ENCODE measurements at regions not wholly inside any gene's neighbourhood (a gene's known extent, or its start where the extent isn't known, plus 50 kb on each side); places are given as distances from the start of the nearest gene placed in this dataset.

- no peak for DNase-seq (ENCODE audit: low read depth)
- no peak for TF ChIP-seq CTCF (IDR thresholded peaks at IDR 0.05; ENCODE audit: insufficient read depth, low read length, poor library complexity, severe bottlenecking)
- Histone ChIP-seq H3K4me3 (ENCODE audit: low read depth, low read length) (no peak overlapping the region), H3K36me3 (ENCODE audit: control insufficient read depth, insufficient read depth, low read length) (no peaks in the 10 kb centered on the region), H3K27me3 (ENCODE audit: control insufficient read depth, insufficient read depth, low read length) (peaks cover 4% of the 10 kb centered on the region)
Observed at GRCh38 chr2:45259547-45260160, 250.4 kb upstream of the SIX2 start.

- H3K27me3 ChIP-seq (ENCODE audit: control insufficient read depth, insufficient read depth, low read length), result peaks cover 4% of the 10 kb centered on the region
- DNase-seq (ENCODE audit: low read depth), result no peak
- H3K4me3 ChIP-seq (ENCODE audit: low read depth, low read length), result no peak overlapping the region
- no peak for TF ChIP-seq CTCF (IDR thresholded peaks at IDR 0.05; ENCODE audit: insufficient read depth, low read length, poor library complexity, severe bottlenecking)
- H3K36me3 ChIP-seq (ENCODE audit: control insufficient read depth, insufficient read depth, low read length), result no peaks in the 10 kb centered on the region
Observed at GRCh38 chr2:45259138-45259537, 249.9 kb upstream of the SIX2 start.

GRCh38 chr2:45258311-45258710 lies 249.1 kb upstream of the SIX2 start:
- Histone ChIP-seq H3K36me3 (ENCODE audit: control insufficient read depth, insufficient read depth, low read length) (no peaks in the 10 kb centered on the region), H3K27me3 (ENCODE audit: control insufficient read depth, insufficient read depth, low read length) (peaks cover 4% of the 10 kb centered on the region), H3K4me3 (ENCODE audit: low read depth, low read length) (no peak overlapping the region)
- DNase-seq (ENCODE audit: low read depth), result no peak
- TF ChIP-seq CTCF (IDR thresholded peaks at IDR 0.05; ENCODE audit: insufficient read depth, low read length, poor library complexity, severe bottlenecking), result no peak

- TF ChIP-seq CTCF (IDR thresholded peaks at IDR 0.05; ENCODE audit: insufficient read depth, low read length, poor library complexity, severe bottlenecking), result no peak
- Histone ChIP-seq H3K36me3 (ENCODE audit: control insufficient read depth, insufficient read depth, low read length) (no peaks in the 10 kb centered on the region), H3K4me3 (ENCODE audit: low read depth, low read length) (no peak overlapping the region), H3K27me3 (ENCODE audit: control insufficient read depth, insufficient read depth, low read length) (peaks cover 4% of the 10 kb centered on the region)
- no peak for DNase-seq (ENCODE audit: low read depth)
Observed at GRCh38 chr2:45257820-45258219, 248.6 kb upstream of the SIX2 start.

GRCh38 chr2:45256867-45257641 lies 247.8 kb upstream of the SIX2 start:
- TF ChIP-seq CTCF (IDR thresholded peaks at IDR 0.05; ENCODE audit: insufficient read depth, low read length, poor library complexity, severe bottlenecking), result no peak
- H3K4me3 ChIP-seq (ENCODE audit: low read depth, low read length), result no peak overlapping the region
- H3K27me3 ChIP-seq (ENCODE audit: control insufficient read depth, insufficient read depth, low read length), result peaks cover 4% of the 10 kb centered on the region
- DNase-seq (ENCODE audit: low read depth), result no peak
- H3K36me3 ChIP-seq (ENCODE audit: control insufficient read depth, insufficient read depth, low read length), result no peaks in the 10 kb centered on the region

Measured in kidney epithelial cell (primary cell).